ENCODE measurements at regions not wholly inside any gene's neighbourhood (a gene's known extent, or its start where the extent isn't known, plus 50 kb on each side); places are given as distances from the start of the nearest gene placed in this dataset.

DNA sequence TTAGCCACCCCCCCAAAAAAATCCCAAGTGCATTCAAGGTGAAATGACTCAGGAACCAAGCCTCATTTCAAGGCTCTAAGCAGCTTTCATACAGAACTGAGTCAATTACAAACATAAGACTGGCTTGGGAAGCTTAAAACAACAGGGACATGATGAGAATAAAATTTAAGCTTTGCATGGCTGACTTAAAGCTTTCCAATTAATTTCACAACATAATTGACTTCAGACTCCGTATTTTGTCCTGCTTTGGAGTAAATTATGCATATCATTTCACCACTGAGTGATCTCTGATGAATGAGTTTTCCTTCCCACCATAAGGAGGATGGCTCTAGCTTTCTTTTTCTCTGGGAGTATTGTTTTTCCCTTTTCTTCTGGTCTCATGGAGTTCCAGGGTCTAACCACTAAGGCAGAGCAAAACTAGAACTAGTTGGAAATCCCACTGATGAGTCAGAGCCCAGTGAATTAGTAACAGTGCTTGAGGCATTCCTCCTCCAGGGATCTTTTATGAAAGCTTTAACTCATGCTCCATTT, 72.8 kb downstream of the XCL2 start:
- TF ChIP-seq YBX1 (IDR thresholded peaks at IDR 0.05) (no peak), BCL11A (IDR thresholded peaks at IDR 0.05; ENCODE audit: low read depth, low read length) (no peak), HDAC2 (IDR thresholded peaks at IDR 0.05) (no peak), RFX5 (IDR thresholded peaks at IDR 0.05; ENCODE audit: low read depth, low read length) (no peak)
- TF ChIP-seq, protein P1, sequence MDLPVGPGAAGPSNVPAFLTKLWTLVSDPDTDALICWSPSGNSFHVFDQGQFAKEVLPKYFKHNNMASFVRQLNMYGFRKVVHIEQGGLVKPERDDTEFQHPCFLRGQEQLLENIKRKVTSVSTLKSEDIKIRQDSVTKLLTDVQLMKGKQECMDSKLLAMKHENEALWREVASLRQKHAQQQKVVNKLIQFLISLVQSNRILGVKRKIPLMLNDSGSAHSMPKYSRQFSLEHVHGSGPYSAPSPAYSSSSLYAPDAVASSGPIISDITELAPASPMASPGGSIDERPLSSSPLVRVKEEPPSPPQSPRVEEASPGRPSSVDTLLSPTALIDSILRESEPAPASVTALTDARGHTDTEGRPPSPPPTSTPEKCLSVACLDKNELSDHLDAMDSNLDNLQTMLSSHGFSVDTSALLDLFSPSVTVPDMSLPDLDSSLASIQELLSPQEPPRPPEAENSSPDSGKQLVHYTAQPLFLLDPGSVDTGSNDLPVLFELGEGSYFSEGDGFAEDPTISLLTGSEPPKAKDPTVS (IDR thresholded peaks at IDR 0.05; ENCODE audit: low read depth, low read length): no peak
- TF ChIP-seq, protein P2, sequence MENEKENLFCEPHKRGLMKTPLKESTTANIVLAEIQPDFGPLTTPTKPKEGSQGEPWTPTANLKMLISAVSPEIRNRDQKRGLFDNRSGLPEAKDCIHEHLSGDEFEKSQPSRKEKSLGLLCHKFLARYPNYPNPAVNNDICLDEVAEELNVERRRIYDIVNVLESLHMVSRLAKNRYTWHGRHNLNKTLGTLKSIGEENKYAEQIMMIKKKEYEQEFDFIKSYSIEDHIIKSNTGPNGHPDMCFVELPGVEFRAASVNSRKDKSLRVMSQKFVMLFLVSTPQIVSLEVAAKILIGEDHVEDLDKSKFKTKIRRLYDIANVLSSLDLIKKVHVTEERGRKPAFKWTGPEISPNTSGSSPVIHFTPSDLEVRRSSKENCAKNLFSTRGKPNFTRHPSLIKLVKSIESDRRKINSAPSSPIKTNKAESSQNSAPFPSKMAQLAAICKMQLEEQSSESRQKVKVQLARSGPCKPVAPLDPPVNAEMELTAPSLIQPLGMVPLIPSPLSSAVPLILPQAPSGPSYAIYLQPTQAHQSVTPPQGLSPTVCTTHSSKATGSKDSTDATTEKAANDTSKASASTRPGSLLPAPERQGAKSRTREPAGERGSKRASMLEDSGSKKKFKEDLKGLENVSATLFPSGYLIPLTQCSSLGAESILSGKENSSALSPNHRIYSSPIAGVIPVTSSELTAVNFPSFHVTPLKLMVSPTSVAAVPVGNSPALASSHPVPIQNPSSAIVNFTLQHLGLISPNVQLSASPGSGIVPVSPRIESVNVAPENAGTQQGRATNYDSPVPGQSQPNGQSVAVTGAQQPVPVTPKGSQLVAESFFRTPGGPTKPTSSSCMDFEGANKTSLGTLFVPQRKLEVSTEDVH (IDR thresholded peaks at IDR 0.05; ENCODE audit: low read depth, partially characterized antibody): no peak
- POLR2A ChIA-PET: interaction anchor here (0.8 to 6.1 kb wide), 4 partner anchors 9 to 37 kb away, joined by 3 to 52 read pairs (median 6); no protein-coding TSS in a partner anchor
- H2AFZ ChIP-seq (ENCODE audit: control insufficient read depth, low read depth, low read length): no peak overlapping the region; the same call in 1 of the 2 replicates

More for the DNA sequence above, 72.8 kb downstream of the XCL2 start:
- ChIA-PET RAD21 (ENCODE audit: unreplicated experiment) (interaction anchor here (0.8 to 7.9 kb wide), 5 partner anchors 27 to 88 kb away, joined by 3 to 103 read pairs (median 5); no protein-coding TSS in a partner anchor), SMC1A (ENCODE audit: uncharacterized antibody, unreplicated experiment) (interaction anchor here (1.0 to 7.7 kb wide), 11 partner anchors 10 to 60 kb away, joined by 3 to 125 read pairs (median 8); no protein-coding TSS in a partner anchor), CTCF (interaction anchor here (0.8 to 4.4 kb wide), 10 partner anchors 9 to 132 kb away, joined by 3 to 23 read pairs (median 4); no protein-coding TSS in a partner anchor)
- H3K9me3 ChIP-seq (replicated peaks; ENCODE audit: control insufficient read depth, insufficient read depth, low read length): peaks cover 6% of the 10 kb centered on the region
- H3K4me1 ChIP-seq (ENCODE audit: control insufficient read depth, insufficient read depth, low read length): peaks cover 23% of the 10 kb centered on the region
- DNase-seq (ENCODE audit: low read depth, low spot score) (no peak), FAIRE-seq (no peak), ATAC-seq (no peak)
- no peaks in the 10 kb centered on the region for H4K20me1 ChIP-seq (ENCODE audit: control insufficient read depth, insufficient read depth)
- in situ Hi-C loops (cut with MboI): no loop called here
- no peaks in the 10 kb centered on the region for H3K79me2 ChIP-seq (ENCODE audit: control insufficient read depth, insufficient read depth, low read length)
- H3K36me3 ChIP-seq (ENCODE audit: control insufficient read depth in 2 of 2, insufficient read depth in 2 of 2, low read length in 1 of 2): no peaks in the 10 kb centered on the region
- no peak overlapping the region for H3K4me2 ChIP-seq (ENCODE audit: control insufficient read depth, insufficient read depth)
- H3K27me3 ChIP-seq (replicated peaks in 1 of 2; ENCODE audit: control insufficient read depth in 2 of 2, insufficient read depth in 2 of 2, low read length in 1 of 2): no peaks in the 10 kb centered on the region
- no peak overlapping the region for H3K4me3 ChIP-seq
- 100% methylated on average over 1 of the region's 1 CpG for WGBS (ENCODE audit: insufficient coverage, insufficient replicate concordance, low lambda C conversion rate, missing lambda C conversion rate)
- no TSS peak for BruUV-seq (replicated peaks)
- no peak overlapping the region for H3K27ac ChIP-seq (ENCODE audit: control insufficient read depth, insufficient read depth)
- no peak overlapping the region for H3K9ac ChIP-seq (ENCODE audit: control insufficient read depth, insufficient read depth, low read length)
- intact Hi-C loops (cut with micrococcal nuclease; ENCODE audit: unreplicated experiment): no loop called here

All from GM12878 (cell line).